ENCODE measurements at regions not wholly inside any gene's neighbourhood (a gene's known extent, or its start where the extent isn't known, plus 50 kb on each side); places are given as distances from the start of the nearest gene placed in this dataset.
"Not testable (repeated sequence)": the region's sequence is repeated elsewhere in the genome, so short reads cannot be mapped to it uniquely, and the experiment has no call there.

- no peak for DNase-seq
Measured at GRCh38 chr2:100703739-100704138, 116.2 kb upstream of the NPAS2 start.

- no peak for DNase-seq
Measured at GRCh38 chr2:100704156-100704555, 115.8 kb upstream of the NPAS2 start.

DNA sequence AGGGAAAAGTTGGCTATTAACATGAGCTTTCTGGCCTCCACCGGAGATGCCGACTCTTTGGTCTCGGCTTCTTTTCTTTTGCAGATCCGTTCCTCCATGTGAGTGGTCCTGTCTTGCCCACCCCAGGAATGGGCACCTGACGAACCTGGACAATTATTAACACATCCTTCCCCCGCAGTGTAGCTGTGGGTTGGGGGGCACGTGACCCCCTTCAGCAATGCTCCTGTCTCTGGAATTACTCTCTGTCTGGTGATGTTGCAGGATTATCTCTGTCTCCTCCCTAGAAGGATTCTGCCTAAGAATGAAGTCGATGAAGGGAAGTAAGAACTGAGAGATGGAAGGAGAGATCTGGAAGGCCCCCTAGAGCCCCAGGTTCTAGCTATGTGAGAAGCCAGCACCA is 115.2 kb upstream of the NPAS2 start:
- no peak for DNase-seq

DNA sequence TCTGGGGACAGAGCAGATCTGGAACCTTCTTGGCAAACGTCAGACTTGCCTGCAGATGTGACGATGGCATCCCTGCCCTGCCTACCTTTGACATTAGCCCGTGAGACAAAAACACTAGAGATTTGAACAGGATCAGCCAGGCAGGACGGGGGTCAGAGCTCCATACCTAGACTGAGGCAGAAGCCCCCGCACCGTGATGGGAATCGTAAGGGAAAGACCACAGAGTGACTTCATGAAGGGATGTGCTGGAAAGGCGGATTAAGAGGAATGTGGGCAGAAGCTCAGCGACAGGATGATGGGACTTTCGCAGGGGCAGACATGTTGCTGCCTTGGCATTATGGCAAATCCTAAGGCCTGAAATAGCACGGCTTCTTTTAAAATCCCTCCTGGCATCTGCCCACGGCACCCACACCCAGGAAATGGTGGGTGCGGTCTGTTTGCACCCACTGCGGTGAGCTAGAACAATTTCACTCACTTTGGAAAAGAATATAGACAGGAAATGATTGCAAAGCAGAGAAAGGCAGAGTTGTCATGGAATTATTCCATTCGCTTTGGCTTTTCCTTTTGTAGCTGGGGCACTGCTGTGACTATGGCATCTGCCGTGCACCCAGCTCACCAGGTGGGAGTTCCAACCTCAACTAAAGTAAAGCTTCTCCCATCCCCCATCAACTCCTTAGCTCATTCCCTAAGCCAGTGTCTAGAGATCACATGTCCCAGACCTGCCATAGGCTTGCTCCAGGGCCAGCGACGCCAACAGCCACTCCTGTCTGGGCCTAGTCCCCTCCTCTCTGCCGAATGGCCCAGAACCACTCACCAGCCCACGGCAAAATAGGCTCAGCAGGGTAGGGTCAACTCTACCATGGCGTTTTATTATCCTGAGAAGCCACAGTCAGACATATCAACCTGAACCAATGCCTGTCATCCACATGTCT is 112.7 kb upstream of the NPAS2 start:
- no peak for DNase-seq

DNA sequence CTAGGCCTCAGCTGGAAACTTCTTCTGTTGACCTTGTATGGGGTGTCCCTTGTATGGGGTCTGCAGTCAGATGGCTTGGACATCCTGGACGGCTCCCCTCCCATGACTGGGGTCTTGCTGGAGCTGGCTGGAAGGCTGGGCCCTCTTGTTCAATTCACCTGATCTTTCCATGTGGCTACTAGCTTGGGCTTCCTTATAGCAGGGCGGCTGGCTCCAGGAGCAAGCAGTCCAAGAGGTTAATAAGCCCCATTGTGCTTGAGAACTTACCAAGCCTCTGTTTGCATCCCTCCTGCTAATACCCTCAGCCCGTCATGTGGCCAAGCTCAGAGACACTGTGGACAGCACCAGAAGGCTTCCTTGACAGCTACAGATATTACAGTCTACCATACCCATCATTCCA is 111.6 kb upstream of the NPAS2 start:
- DNase-seq, result no peak

DNA sequence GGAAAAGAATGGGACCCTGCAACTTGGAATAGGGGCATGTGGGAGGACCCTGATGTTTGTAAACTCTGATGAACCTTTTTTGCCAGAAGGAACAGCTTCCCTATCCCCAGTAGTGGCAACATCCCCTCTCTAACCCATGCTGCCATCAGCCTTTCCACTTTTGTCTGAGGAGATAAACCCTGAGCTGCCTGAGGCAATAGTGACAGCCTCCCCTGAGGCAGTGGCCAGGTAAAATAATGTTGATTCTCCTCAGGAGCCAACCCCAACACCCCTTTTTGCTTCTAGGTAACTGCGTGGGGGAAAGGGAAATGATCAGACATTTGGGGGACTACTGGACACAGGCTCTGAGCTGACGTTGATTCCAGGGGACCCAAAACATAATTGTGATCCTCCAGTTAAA is 106.8 kb upstream of the NPAS2 start:
- DNase-seq, result no peak

DNA sequence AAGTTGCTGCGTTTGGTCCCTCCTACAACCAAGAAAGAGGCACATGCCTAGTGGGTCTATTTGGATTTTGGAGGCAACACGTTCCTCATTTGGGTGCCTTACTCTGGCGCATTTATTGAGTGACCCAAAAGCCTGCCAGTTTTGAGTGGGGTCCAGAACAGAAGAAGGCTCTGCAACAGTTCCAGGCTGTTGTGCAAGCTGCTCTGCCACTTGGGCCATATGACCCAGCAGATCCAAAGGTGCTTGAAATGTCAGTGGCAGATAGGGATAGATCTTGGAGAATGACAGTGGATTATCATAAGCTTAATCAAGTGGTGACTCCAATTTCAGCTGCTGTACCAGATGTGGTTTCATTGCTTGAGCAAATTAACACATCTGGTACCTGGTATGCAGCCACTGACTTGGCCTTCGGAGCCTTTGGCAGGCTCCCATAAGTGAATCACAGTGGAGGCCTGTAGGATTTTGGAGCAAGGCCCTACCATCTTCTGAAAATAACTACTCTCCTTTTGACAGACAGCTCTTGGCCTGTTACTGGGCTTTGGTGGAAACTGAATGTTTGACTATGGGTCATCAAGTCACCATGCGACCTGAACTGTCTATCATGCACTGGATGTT is 105.4 kb upstream of the NPAS2 start:
- DNase-seq, result not testable (repeated sequence)

DNA sequence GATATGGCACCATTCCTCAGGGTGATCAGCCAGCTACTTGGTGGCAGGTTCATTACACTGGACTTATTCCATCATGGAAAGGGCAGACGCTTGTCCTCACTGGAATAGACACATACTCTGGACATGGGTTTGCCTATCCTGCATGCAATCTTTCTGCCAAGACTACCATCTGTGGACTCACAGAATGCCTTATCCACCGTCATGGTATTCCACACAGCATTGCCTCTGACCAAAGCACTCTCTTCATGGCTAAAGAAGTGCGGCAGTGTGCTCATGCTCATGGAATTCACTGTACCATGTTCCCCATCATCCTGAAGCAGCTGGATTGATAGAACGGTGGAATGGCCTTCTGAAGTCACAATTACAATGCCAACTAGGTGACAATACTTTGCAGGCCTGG is 104.1 kb upstream of the NPAS2 start:
- DNase-seq, result not testable (repeated sequence)

- DNase-seq, result no peak
Measured at GRCh38 chr2:100716581-100716980, 103.4 kb upstream of the NPAS2 start.

DNA sequence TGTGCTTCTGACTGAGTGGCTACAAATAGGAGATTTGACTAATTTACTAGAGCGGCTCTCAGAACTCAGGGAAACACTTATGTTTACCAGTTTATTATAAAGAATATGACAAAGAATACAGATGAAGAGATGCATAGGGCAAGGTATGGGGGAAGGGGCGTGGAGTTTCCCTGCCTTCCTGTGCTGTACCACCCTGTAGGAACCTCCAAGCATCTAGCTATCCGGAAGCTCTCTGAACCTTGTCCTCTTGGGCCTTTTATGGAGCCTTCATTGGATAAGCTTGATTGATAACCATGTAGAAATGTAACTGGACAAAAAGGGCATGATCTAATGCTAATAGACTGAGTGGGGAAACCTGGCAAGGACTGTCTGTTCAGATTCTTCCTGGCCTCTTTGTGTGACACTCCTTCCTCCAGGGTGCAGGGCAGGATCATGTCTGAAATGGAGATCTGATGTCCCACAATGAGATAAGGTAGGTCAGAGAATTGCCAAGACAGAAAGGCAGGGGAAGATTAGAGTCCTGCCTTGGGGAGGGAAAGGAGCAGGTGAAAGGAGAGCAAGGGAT is 101.8 kb upstream of the NPAS2 start:
- DNase-seq, result no peak

DNA sequence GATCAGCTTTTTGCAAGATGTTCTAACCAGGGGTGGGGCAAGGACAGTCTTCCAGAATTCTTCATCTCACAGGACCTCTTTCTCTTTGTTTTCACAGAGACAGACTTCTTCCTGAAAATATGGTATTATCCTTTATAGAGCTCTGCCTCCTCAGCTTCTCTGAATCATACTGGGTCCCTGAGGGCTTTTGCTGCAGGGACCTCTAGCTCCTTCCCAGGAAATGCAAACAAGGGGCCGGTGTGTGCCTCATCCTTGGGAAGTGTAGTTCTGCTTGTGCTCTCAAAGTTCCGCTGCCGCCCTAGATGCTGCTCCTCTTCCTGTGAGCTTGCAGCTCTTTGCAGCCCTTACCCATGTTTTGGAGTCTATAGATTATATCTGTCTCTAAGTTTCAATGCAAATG is 99.5 kb upstream of the NPAS2 start:
- no peak for DNase-seq

- no peak for DNase-seq
Measured at GRCh38 chr2:100721693-100722092, 98.2 kb upstream of the NPAS2 start.

GRCh38 chr2:100722125-100722524 is 97.8 kb upstream of the NPAS2 start:
- no peak for DNase-seq

DNA sequence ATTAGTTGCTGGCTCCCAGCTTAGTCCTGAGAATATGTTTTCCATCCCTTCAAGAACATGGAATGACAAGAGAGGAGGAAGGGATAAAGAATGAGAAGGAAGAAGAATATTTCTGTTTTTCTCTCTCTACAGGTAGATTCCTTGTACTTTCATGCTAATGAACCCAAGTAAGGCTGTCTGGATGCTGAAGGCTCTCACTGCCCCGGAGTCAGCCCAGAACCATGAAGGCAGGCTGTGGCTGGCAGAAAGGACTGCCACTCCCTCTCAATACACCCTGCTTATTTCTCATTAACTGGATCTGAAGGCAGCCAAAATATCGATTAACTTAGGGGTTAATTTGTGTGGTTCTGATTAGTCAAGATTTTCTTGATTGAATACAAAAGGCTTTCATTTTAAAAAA is 93.1 kb upstream of the NPAS2 start:
- no peak for DNase-seq

GRCh38 chr2:100730290-100730868 is 89.6 kb upstream of the NPAS2 start:
- DNase-seq, result peak; percentile 62 to 78

- DNase-seq, result peak in 1 of 2 donors; percentile 24
Measured at GRCh38 chr2:100731535-100731981, 88.4 kb upstream of the NPAS2 start.

DNA sequence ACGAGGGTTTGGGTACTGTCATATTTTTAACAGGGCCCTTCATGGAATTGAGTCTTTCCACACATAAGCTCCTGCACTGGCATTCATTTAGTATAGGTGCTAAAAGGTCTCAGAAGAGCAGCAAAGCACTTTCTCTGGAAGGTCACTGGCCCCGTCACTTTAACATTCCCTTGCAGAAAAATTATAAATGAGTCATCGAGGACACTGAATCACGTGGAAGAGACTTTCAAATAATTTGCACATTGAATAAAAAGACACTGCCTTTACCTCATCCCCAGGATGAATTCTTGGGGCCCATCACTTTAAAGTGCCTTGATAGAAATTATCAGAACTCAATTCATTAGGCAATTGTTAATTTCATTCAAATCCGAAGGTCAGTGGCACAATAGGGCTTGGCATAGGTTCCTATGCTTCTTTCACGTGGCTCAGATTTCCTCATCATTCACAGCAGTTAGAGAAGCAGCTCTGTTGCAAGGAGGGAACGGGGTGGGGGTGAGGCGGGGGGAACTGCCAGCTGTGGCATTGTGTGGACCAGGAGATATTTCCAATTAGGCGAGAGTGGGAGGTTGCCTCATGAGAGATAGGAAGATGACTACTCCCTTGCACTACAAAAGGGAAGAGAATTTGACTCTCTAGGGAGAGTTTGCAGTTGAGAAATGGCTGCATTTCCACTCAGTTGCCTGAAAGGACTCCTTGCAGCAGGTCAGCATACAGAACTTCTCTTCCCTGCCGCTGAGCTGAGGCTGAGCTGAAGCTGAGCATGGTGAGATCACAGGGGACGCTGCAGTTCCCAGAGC is 86.3 kb upstream of the NPAS2 start:
- peak; percentile 94 to 99 for DNase-seq

DNA sequence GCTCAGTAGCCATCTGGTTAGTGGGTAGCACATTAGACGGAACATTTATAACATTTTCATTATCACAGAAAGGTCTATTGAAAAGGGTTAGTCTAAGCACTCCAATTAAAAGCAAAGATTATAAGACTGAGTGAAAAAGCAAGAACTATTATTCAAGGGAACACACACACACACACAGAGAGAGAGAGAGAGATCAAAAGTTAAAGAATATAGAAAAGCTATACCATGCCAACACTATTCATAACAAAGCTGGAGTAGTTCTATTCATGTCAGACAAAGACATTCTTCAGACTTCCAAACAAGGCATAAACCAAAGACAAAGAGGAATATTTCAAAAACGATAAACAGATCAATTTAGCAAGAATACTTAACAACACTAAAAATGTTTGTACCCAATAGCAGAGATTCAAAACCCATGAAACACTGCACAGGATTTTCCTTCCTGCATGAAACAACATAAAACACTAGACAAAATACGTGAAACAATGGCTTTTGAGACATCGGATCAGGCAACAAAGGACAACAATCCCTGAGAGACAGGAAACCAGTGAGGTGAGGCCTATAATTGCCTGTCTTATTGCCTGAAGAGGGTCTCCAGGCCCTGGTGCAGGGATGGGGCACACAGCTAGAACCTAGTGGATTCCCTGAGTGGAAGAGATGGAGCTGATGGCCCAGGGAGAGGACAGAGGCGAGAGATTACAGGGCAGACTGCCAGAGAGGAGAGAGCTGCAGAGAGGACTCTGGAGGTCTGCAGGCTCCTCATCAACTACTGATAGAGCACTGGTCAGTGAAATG is 83.6 kb upstream of the NPAS2 start:
- no peak for DNase-seq

DNA sequence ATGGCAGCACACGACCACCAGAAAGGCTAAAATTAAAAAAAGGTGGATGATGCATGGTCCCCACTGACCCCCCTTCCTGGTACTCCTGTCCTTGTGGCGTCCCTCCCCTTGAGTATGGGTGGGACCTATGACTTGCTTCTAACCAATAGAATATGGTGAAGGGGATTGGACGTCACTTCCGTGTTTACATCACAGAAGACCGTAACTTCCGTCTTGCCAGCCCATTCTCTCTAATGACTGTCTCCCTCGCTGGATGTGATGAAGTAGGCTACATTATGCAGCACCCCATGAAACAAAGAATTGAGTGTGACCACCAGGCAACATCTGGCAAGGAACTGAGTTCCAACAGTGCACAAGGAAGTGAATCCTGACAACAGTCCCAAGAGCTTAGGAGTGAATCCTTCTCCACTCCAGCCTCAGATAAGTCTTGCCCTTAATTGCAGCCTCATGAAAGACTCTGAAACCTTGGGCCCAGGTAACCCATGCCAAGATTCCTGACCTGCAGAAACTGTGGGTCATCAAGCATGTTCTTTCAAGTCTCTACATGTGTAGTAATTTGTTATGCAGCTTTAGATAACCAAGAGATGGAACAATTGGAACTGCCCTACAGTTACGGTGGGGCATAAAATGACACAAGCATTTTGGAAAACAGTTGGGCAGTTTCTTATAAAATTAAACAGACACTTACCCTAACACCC is 80.1 kb upstream of the NPAS2 start:
- no peak for DNase-seq

GRCh38 chr2:100741880-100742276 is 78.1 kb upstream of the NPAS2 start:
- no peak for DNase-seq
